ENCODE measurements at regions not wholly inside any gene's neighbourhood (a gene's known extent, or its start where the extent isn't known, plus 50 kb on each side); places are given as distances from the start of the nearest gene placed in this dataset.

DNA sequence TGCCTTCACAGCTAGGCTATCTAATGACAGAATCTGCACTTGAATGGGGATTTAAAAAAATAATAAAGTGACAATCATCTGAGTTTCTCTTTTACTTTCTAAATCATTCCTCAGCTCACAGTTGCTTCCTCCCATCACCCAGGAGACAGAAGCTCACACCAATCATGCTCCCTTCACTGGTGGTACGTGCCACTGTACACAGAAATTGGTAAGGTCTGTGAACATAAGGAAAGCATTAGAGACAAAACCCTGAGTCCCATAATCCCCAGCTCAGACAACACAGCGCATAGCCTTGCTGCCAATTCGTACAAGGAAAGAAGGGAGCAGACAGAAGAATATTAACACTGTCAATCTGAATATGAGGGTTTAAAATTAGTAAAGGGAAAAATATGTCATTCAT lies 133.1 kb downstream of the IDS start:
- TF ChIP-seq, protein P1, sequence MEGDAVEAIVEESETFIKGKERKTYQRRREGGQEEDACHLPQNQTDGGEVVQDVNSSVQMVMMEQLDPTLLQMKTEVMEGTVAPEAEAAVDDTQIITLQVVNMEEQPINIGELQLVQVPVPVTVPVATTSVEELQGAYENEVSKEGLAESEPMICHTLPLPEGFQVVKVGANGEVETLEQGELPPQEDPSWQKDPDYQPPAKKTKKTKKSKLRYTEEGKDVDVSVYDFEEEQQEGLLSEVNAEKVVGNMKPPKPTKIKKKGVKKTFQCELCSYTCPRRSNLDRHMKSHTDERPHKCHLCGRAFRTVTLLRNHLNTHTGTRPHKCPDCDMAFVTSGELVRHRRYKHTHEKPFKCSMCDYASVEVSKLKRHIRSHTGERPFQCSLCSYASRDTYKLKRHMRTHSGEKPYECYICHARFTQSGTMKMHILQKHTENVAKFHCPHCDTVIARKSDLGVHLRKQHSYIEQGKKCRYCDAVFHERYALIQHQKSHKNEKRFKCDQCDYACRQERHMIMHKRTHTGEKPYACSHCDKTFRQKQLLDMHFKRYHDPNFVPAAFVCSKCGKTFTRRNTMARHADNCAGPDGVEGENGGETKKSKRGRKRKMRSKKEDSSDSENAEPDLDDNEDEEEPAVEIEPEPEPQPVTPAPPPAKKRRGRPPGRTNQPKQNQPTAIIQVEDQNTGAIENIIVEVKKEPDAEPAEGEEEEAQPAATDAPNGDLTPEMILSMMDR (IDR thresholded peaks at IDR 0.05), result no peak
- no peak for TF ChIP-seq POLR2A (IDR thresholded peaks at IDR 0.05)
